Chondrocyte (in vitro differentiated cells): ENCODE measurements at regions not wholly inside any gene's neighbourhood (a gene's known extent, or its start where the extent isn't known, plus 50 kb on each side); places are given as distances from the start of the nearest gene placed in this dataset.

Experiments used
- DNase-seq: peaks from one replicate; pipeline ENCODE4 v3.0.0; 2021; ENCODE audit warnings: mixed read lengths, low spot score
- H3K27ac Mint-ChIP-seq: one replicate; pipeline ENCODE4 v1.8.0; 2021; ENCODE audit warnings: mild to moderate bottlenecking, moderate library complexity, mixed read lengths; ENCODE audit not compliant: unreplicated experiment
- H3K27me3 Mint-ChIP-seq: 2 replicates; pipeline ENCODE4 v1.8.0; 2021; ENCODE audit warnings: low read depth, mixed read lengths
- H3K36me3 Mint-ChIP-seq: 2 replicates; pipeline ENCODE4 v1.8.0; 2021; ENCODE audit warnings: low read depth, mixed read lengths
- H3K4me1 Mint-ChIP-seq: 2 replicates; pipeline ENCODE4 v1.8.0; 2021; ENCODE audit warnings: low read depth, mild to moderate bottlenecking, mixed read lengths
- H3K4me3 Mint-ChIP-seq: one replicate; pipeline ENCODE4 v1.8.0; 2021; ENCODE audit warnings: mild to moderate bottlenecking, moderate library complexity, mixed read lengths; ENCODE audit not compliant: unreplicated experiment
- H3K9me3 Mint-ChIP-seq: 2 replicates; pipeline ENCODE4 v1.8.0; 2021; ENCODE audit warnings: low read depth, mixed read lengths
- TF ChIP-seq, protein P1 (sequence below): fragments of 200-600 bp; sonication (generic); IDR thresholded peaks from 2 replicates; pipeline ENCODE4 v1.5.0; 2021; ENCODE audit warnings: antibody characterized with exemption, mild to moderate bottlenecking, moderate library complexity

DNA sequence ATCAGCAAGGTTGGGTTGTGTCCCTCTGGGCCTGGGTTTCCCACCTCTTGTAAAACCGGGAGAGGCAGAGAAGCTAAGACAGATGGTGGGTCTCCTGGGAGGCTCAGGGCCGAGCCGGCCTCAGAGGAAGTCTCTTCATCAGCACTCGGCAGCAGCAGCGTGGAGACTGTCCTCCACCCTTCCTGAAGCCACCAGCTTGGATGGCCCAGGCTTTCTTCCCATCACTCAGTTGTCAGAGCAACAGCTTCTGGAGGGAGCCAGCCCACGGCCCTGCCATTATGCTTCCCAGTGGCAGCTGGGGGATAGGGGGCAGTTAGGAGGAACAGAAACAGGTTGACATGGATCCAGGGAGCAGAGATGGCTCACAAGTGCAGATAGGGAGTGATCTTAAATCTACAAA, 191.0 kb downstream of the KATNAL1 start:
- no peak for DNase-seq
- Mint-ChIP-seq H3K4me1 (peaks cover 49% of the 10 kb centered on the region), H3K4me3 (no peak overlapping the region), H3K9me3 (no peaks in the 10 kb centered on the region), H3K36me3 (no peaks in the 10 kb centered on the region), H3K27me3 (no peaks in the 10 kb centered on the region), H3K27ac (no peak overlapping the region)
- TF ChIP-seq, protein P1, sequence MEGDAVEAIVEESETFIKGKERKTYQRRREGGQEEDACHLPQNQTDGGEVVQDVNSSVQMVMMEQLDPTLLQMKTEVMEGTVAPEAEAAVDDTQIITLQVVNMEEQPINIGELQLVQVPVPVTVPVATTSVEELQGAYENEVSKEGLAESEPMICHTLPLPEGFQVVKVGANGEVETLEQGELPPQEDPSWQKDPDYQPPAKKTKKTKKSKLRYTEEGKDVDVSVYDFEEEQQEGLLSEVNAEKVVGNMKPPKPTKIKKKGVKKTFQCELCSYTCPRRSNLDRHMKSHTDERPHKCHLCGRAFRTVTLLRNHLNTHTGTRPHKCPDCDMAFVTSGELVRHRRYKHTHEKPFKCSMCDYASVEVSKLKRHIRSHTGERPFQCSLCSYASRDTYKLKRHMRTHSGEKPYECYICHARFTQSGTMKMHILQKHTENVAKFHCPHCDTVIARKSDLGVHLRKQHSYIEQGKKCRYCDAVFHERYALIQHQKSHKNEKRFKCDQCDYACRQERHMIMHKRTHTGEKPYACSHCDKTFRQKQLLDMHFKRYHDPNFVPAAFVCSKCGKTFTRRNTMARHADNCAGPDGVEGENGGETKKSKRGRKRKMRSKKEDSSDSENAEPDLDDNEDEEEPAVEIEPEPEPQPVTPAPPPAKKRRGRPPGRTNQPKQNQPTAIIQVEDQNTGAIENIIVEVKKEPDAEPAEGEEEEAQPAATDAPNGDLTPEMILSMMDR: no peak

DNA sequence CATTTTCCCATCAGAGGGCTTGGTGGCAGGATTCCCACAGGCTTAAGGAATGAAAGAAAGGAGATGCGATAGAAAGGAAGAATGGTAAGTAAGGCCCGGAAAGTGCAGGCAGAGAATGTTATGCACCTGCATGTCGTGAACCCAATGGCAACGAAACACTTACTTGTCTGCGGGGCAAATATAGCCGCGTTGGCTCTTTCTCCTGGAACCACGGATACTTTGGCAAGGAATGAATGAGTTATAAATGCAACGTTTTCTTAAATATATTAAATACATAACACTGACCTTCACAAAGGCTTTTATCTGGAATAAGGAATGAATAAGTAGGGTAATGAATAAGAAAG, 192.1 kb downstream of the KATNAL1 start:
- Mint-ChIP-seq H3K27me3 (no peaks in the 10 kb centered on the region), H3K9me3 (no peaks in the 10 kb centered on the region), H3K27ac (no peak overlapping the region), H3K4me3 (peak overlapping the region; percentile 69), H3K36me3 (no peaks in the 10 kb centered on the region), H3K4me1 (peaks cover 45% of the 10 kb centered on the region)
- DNase-seq: no peak
- TF ChIP-seq, protein P1: peak; percentile 55

- H3K4me3 Mint-ChIP-seq: peak overlapping the region; percentile 75
- peak overlapping the region; percentile 29 for H3K27ac Mint-ChIP-seq
- TF ChIP-seq, protein P1: peak; percentile 98
- no peaks in the 10 kb centered on the region for H3K9me3 Mint-ChIP-seq
- no peaks in the 10 kb centered on the region for H3K27me3 Mint-ChIP-seq
- H3K4me1 Mint-ChIP-seq: peaks cover 40% of the 10 kb centered on the region
- H3K36me3 Mint-ChIP-seq: no peaks in the 10 kb centered on the region
- peak; percentile 92 for DNase-seq
These were observed 192.6 kb downstream of the KATNAL1 start for GRCh38 chr13:30114571-30115256.

DNA sequence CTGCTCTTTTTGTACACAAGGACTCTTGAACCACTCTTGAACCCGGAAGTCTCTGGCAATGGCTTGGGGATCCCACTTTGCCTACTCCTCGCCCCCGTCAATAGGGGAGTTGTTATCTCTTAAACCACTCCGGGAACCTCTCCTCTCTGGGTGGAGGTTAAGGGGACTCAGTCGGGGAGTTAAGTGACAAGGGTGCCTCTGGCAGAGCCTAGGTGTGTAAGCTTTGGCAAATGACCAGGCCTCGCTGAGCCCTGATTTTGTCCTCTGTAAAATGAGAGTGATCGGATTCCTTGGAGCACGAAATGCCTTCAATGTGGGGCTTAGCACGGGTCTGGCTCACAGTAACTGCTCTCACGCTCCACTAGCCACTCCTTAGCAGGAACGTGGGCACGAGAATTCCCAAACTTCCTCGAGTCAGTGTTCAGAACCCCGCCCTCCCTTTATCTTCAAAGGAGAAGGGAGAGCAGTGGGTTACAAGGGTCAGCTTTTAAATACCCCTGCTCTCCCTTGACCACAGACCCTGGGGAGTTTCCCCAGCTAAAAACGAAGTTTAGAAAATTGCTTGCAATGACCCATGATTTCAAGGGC, 193.3 kb downstream of the KATNAL1 start:
- Mint-ChIP-seq H3K27ac (peak overlapping the region; percentile 29), H3K9me3 (no peaks in the 10 kb centered on the region), H3K4me3 (peak overlapping the region; percentile 75), H3K36me3 (no peaks in the 10 kb centered on the region), H3K27me3 (no peaks in the 10 kb centered on the region), H3K4me1 (peaks cover 34% of the 10 kb centered on the region)
- DNase-seq: no peak
- TF ChIP-seq, protein P1: no peak

DNA sequence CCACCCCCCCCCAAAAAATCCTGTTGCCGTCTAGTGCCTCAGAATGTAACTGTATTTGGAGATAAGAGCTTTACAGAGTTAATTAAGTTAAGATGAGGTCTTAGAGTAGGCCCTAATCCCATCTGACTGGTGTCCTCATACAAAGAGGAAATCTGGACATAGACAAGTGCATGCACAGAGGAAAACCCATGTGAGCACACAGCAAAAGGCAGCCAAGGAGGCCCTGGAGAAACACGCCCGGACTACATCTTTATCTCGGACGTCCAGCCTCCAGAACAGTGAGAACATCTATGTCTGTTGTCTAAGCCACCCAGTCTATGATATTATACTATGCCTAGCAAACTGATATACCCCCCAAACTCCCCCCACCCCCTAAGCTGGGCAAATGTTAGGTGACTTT, 193.8 kb downstream of the KATNAL1 start:
- H3K4me1 Mint-ChIP-seq: peaks cover 32% of the 10 kb centered on the region
- H3K36me3 Mint-ChIP-seq: no peaks in the 10 kb centered on the region
- TF ChIP-seq, protein P1: no peak
- no peaks in the 10 kb centered on the region for H3K9me3 Mint-ChIP-seq
- no peak for DNase-seq
- H3K27ac Mint-ChIP-seq: no peak overlapping the region
- no peaks in the 10 kb centered on the region for H3K27me3 Mint-ChIP-seq
- H3K4me3 Mint-ChIP-seq: no peak overlapping the region
